ENCODE measurements at regions not wholly inside any gene's neighbourhood (a gene's known extent, or its start where the extent isn't known, plus 50 kb on each side); places are given as distances from the start of the nearest gene placed in this dataset.
"Not testable (repeated sequence)": the region's sequence is repeated elsewhere in the genome, so short reads cannot be mapped to it uniquely, and the experiment has no call there.

- TF ChIP-seq ZBTB10 (CRISPR knock-in tag; IDR thresholded peaks at IDR 0.05; ENCODE audit: borderline replicate concordance) = peak; percentile 69; the same call in 1 of the 2 replicates
- peak; percentile 87 for TF ChIP-seq POGZ (CRISPR knock-in tag; IDR thresholded peaks at IDR 0.05)
- TF ChIP-seq NCOA2 (CRISPR knock-in tag; IDR thresholded peaks at IDR 0.05) = peak; percentile 78
- TF ChIP-seq SOX5 (CRISPR knock-in tag; IDR thresholded peaks at IDR 0.05; ENCODE audit: borderline replicate concordance) = peak; percentile 77; the same call in 1 of the 2 replicates
- TF ChIP-seq SOX6 (IDR thresholded peaks at IDR 0.05); EP300 (CRISPR knock-in tag; IDR thresholded peaks at IDR 0.05; ENCODE audit: borderline replicate concordance): not testable (repeated sequence)
- peak; percentile 93 for TF ChIP-seq SOX6 (CRISPR knock-in tag; IDR thresholded peaks at IDR 0.05)
- peak; percentile 34; the same call in 1 of the 2 replicates for TF ChIP-seq PAXIP1 (CRISPR knock-in tag; conservative IDR thresholded peaks at IDR 0.05)
- TF ChIP-seq FOXP1 (IDR thresholded peaks at IDR 0.05) = 0 out of 2 replicates have a peak, but pooled peaks have one; percentile 14
- peak; percentile 84 for TF ChIP-seq FOXP1 (CRISPR knock-in tag; IDR thresholded peaks at IDR 0.05)
- peak; percentile 29; the same call in 1 of the 2 replicates for TF ChIP-seq NFIC (IDR thresholded peaks at IDR 0.05; ENCODE audit: low read length)
- peak in 1 of 2 experiments; percentile 72; a peak in 2 of 4 replicates for TF ChIP-seq ATF4 (CRISPR knock-in tag; IDR thresholded peaks at IDR 0.05)
- peak; percentile 68; the same call in 1 of the 2 replicates for TF ChIP-seq ZNF816 (CRISPR knock-in tag; IDR thresholded peaks at IDR 0.05; ENCODE audit: borderline replicate concordance)
- TF ChIP-seq EP300 (IDR thresholded peaks at IDR 0.05; ENCODE audit: low read depth in 2 of 2, low read length in 2 of 2) = peak in 1 of 2 experiments; percentile 72; a peak in 1 of 4 replicates
- 0 out of 2 replicates have a peak, but pooled peaks have one; percentile 36 for TF ChIP-seq ATF2 (CRISPR knock-in tag; IDR thresholded peaks at IDR 0.05)
- peak; percentile 30; the same call in 1 of the 2 replicates for TF ChIP-seq SIX1 (CRISPR knock-in tag; IDR thresholded peaks at IDR 0.05; ENCODE audit: borderline replicate concordance)
- peak; percentile 90; the same call in 1 of the 2 replicates for TF ChIP-seq FOXJ3 (CRISPR knock-in tag; IDR thresholded peaks at IDR 0.05; ENCODE audit: borderline replicate concordance)
- peak; percentile 58 for TF ChIP-seq FOXP4 (CRISPR knock-in tag; IDR thresholded peaks at IDR 0.05)
- TF ChIP-seq RXRB (CRISPR knock-in tag; IDR thresholded peaks at IDR 0.05; ENCODE audit: borderline replicate concordance) = peak; percentile 46; the same call in 1 of the 2 replicates
- TF ChIP-seq ZNF24 (IDR thresholded peaks at IDR 0.05) = peak; percentile 44; the same call in 1 of the 2 replicates
- TF ChIP-seq HHEX (CRISPR knock-in tag; IDR thresholded peaks at IDR 0.05) = 0 out of 2 replicates have a peak, but pooled peaks have one; percentile 45
These were observed 343.5 kb downstream of the IRS1 start (continued) for GRCh38 chr2:226456144-226456543.
